ENCODE measurements at regions not wholly inside any gene's neighbourhood (a gene's known extent, or its start where the extent isn't known, plus 50 kb on each side); places are given as distances from the start of the nearest gene placed in this dataset.

- no peak overlapping the region for H3K27ac ChIP-seq (ENCODE audit: low read depth, low read length)
- ChIA-PET CTCF (ENCODE audit: partially characterized antibody) (no interaction called here), POLR2A (ENCODE audit: partially characterized antibody) (no interaction called here)
- H3K4ac ChIP-seq (replicated peaks; ENCODE audit: insufficient read length, low read depth, low read length) = no peak overlapping the region
- H2BK5ac ChIP-seq (ENCODE audit: low read depth, low read length) = no peak overlapping the region
- H2BK12ac ChIP-seq (ENCODE audit: low read depth, low read length) = 0 out of 2 replicates have a peak overlapping the region, but pooled peaks have one; percentile 68
- H3K18ac ChIP-seq (ENCODE audit: extremely low read depth, low read length) = no peak overlapping the region
- no peak overlapping the region for H4K5ac ChIP-seq (ENCODE audit: insufficient read length, low read depth, low read length)
- no peak overlapping the region; the same call in 1 of the 2 replicates for H2AK5ac ChIP-seq (ENCODE audit: low read depth, low read length)
- H2BK20ac ChIP-seq (ENCODE audit: low read length) = no peak overlapping the region
- H3K27me3 ChIP-seq (replicated peaks in 1 of 4; ENCODE audit: control insufficient read depth in 3 of 4, extremely low read depth in 1 of 4, insufficient read depth in 3 of 4, low read length in 3 of 4) = no peaks in the 10 kb centered on the region
- no peak overlapping the region for H2BK15ac ChIP-seq (ENCODE audit: low read length)
- no peak overlapping the region for H2BK120ac ChIP-seq (replicated peaks; ENCODE audit: low read depth, low read length)
- no peak overlapping the region for H3K9ac ChIP-seq (replicated peaks in 1 of 4; ENCODE audit: extremely low read depth in 1 of 4, low read depth in 3 of 4, low read length in 3 of 4)
- H3K36me3 ChIP-seq (ENCODE audit: control insufficient read depth in 2 of 4, insufficient read depth in 4 of 4, low read length in 3 of 4) = no peaks in the 10 kb centered on the region
- H3K23me2 ChIP-seq (ENCODE audit: low read depth, low read length) = no peaks in the 10 kb centered on the region
- H4K8ac ChIP-seq (ENCODE audit: extremely low read depth, insufficient read depth, low read length) = no peak overlapping the region
- WGBS, 2 experiments (ENCODE audit: extremely low coverage in 1 of 2, insufficient coverage in 1 of 2, insufficient read length in 1 of 2, insufficient replicate concordance in 2 of 2, low coverage in 1 of 2, low lambda C conversion rate in 2 of 2, missing lambda C conversion rate in 1 of 2) = 92% methylated on average over 23 of the region's 23 CpGs; no CpG with 5 or more reads in 1 of the 2 experiments
- H4K20me1 ChIP-seq (replicated peaks in 1 of 2; ENCODE audit: control insufficient read depth in 1 of 2, insufficient read depth in 2 of 2, low read length in 2 of 2) = peaks cover 0 to 1% of the 10 kb centered on the region in 2 experiments
- DNase-seq (ENCODE audit: low read depth in 1 of 2, low spot score in 2 of 2) = no peak
- no peak overlapping the region for H2AFZ ChIP-seq (ENCODE audit: low read length)
- no peaks in the 10 kb centered on the region for H3K79me1 ChIP-seq (ENCODE audit: low read depth, low read length)
- FAIRE-seq = no peak
- no peak overlapping the region for H3K4me2 ChIP-seq (ENCODE audit: insufficient read depth in 1 of 2, low read depth in 2 of 2, low read length in 2 of 2)
- H3K23ac ChIP-seq (ENCODE audit: insufficient read length) = no peak overlapping the region
- peaks cover 0 to 9% (median 8%) of the 10 kb centered on the region in 4 experiments; a peak in 6 of 7 replicates for H3K4me1 ChIP-seq (replicated peaks in 1 of 4; ENCODE audit: control insufficient read depth in 3 of 4, insufficient read depth in 4 of 4, low read length in 3 of 4)
- no peak overlapping the region for H3K56ac ChIP-seq (replicated peaks; ENCODE audit: insufficient read length, low read depth, low read length)
- no peak overlapping the region for H3K14ac ChIP-seq (ENCODE audit: insufficient read length)
- H3K79me2 ChIP-seq (ENCODE audit: control insufficient read depth in 1 of 2, insufficient read depth in 2 of 2, low read length in 2 of 2) = no peaks in the 10 kb centered on the region; a peak in 1 of 4 replicates
- H4K91ac ChIP-seq (replicated peaks; ENCODE audit: insufficient read length, low read length) = no peak overlapping the region
- H3K4me3 ChIP-seq (ENCODE audit: extremely low read depth in 1 of 4, insufficient read depth in 2 of 4, low read depth in 3 of 4, low read length in 4 of 4) = no peak overlapping the region
- no peaks in the 10 kb centered on the region for H3K9me3 ChIP-seq (ENCODE audit: insufficient read depth in 2 of 2, low read depth in 1 of 2, low read length in 1 of 2)
- no peak for TF ChIP-seq TAF7 (optimal IDR thresholded peaks at IDR 0.05; ENCODE audit: borderline replicate concordance, low read depth, low read length)
- no peak for TF ChIP-seq HDAC2 (IDR thresholded peaks at IDR 0.05; ENCODE audit: borderline replicate concordance in 1 of 2, low read depth in 2 of 2, low read length in 2 of 2)
- no peak for TF ChIP-seq RFX5 (IDR thresholded peaks at IDR 0.05; ENCODE audit: borderline replicate concordance, low read depth, low read length)
- TF ChIP-seq JUND (IDR thresholded peaks at IDR 0.05; ENCODE audit: low read length) = no peak
- no peak for TF ChIP-seq JUN (IDR thresholded peaks at IDR 0.05; ENCODE audit: low read depth, low read length)
- no peak for TF ChIP-seq CBX5 (IDR thresholded peaks at IDR 0.05; ENCODE audit: low read depth, low read length)
- TF ChIP-seq RBBP5 (IDR thresholded peaks at IDR 0.05; ENCODE audit: borderline replicate concordance, low read depth, low read length) = no peak
- TF ChIP-seq NRF1 (IDR thresholded peaks at IDR 0.05; ENCODE audit: low read depth, low read length) = no peak
- TF ChIP-seq PHF8 (conservative IDR thresholded peaks at IDR 0.05; ENCODE audit: low read depth, low read length) = no peak
- no peak for TF ChIP-seq POU5F1 (IDR thresholded peaks at IDR 0.05; ENCODE audit: low read depth, low read length)
- no peak for TF ChIP-seq SP1 (IDR thresholded peaks at IDR 0.05; ENCODE audit: low read depth, low read length)
- no peak for TF ChIP-seq RNF2 (IDR thresholded peaks at IDR 0.05; ENCODE audit: borderline replicate concordance, low read depth, low read length, missing control alignments, poor library complexity, severe bottlenecking)
- no peak for TF ChIP-seq MAFK (IDR thresholded peaks at IDR 0.05; ENCODE audit: low read depth, low read length)
Observed at GRCh38 chr13:22063416-22064124, 392.7 kb downstream of the FGF9 start.
